Endothelial cell of umbilical vein (primary cell): ENCODE measurements at regions not wholly inside any gene's neighbourhood (a gene's known extent, or its start where the extent isn't known, plus 50 kb on each side); places are given as distances from the start of the nearest gene placed in this dataset.

ENCODE experiments used
- EZH2 ChIP-seq: IDR thresholded peaks from 2 replicates; pipeline ENCODE4 v1.6.1; 2012; ENCODE audit warnings: borderline replicate concordance, low read depth, mild to moderate bottlenecking, moderate library complexity, low read length, inconsistent platforms; ENCODE audit not compliant: severe bottlenecking
- MYC ChIP-seq: IDR thresholded peaks from one replicate; pipeline ENCODE4 v1.6.1; 2011; ENCODE audit warnings: mild to moderate bottlenecking, low read depth, low read length
- TF ChIP-seq, protein P1 (sequence below), 2 donors: IDR thresholded peaks; 1 replicate in 1 of 2; 2 replicates in 1 of 2; pipeline ENCODE4 v1.5.1; 2011; ENCODE audit warnings: low read length in 2 of 2, mild to moderate bottlenecking in 2 of 2, moderate library complexity in 2 of 2, control low read depth in 1 of 2, inconsistent platforms in 1 of 2, low read depth in 1 of 2; ENCODE audit not compliant: insufficient read depth in 1 of 2; ENCODE audit errors: extremely low read depth in 1 of 2

DNA sequence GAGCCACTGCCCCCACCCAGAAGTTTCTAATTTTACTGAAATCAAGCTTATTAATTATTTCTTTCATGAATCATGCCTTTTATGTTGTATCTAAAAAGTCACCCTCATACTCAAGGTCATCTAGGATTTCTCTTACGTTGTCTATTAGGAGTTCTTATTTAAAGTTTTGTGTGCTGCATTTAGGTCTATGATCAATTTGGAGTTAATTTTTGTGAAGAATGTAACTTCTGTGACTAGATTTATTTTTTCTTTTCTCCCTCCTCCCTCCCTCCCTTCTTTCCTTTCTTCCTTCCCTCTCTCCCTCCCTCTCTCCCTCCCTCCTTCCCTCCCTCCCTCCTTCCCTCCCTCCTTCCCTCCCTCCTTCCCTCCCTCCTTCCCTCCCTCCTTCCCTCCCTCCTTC, 317.6 kb downstream of the PLA2G4A start:
- no peak for TF ChIP-seq EZH2
- TF ChIP-seq, protein P1, sequence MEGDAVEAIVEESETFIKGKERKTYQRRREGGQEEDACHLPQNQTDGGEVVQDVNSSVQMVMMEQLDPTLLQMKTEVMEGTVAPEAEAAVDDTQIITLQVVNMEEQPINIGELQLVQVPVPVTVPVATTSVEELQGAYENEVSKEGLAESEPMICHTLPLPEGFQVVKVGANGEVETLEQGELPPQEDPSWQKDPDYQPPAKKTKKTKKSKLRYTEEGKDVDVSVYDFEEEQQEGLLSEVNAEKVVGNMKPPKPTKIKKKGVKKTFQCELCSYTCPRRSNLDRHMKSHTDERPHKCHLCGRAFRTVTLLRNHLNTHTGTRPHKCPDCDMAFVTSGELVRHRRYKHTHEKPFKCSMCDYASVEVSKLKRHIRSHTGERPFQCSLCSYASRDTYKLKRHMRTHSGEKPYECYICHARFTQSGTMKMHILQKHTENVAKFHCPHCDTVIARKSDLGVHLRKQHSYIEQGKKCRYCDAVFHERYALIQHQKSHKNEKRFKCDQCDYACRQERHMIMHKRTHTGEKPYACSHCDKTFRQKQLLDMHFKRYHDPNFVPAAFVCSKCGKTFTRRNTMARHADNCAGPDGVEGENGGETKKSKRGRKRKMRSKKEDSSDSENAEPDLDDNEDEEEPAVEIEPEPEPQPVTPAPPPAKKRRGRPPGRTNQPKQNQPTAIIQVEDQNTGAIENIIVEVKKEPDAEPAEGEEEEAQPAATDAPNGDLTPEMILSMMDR (IDR thresholded peaks at IDR 0.05; ENCODE audit: extremely low read depth in 1 of 2, insufficient read depth in 1 of 2, low read depth in 1 of 2, low read length in 2 of 2) = no peak
- TF ChIP-seq MYC = no peak
